ENCODE measurements at regions not wholly inside any gene's neighbourhood (a gene's known extent, or its start where the extent isn't known, plus 50 kb on each side); places are given as distances from the start of the nearest gene placed in this dataset.
"Not testable (repeated sequence)": the region's sequence is repeated elsewhere in the genome, so short reads cannot be mapped to it uniquely, and the experiment has no call there.

DNA sequence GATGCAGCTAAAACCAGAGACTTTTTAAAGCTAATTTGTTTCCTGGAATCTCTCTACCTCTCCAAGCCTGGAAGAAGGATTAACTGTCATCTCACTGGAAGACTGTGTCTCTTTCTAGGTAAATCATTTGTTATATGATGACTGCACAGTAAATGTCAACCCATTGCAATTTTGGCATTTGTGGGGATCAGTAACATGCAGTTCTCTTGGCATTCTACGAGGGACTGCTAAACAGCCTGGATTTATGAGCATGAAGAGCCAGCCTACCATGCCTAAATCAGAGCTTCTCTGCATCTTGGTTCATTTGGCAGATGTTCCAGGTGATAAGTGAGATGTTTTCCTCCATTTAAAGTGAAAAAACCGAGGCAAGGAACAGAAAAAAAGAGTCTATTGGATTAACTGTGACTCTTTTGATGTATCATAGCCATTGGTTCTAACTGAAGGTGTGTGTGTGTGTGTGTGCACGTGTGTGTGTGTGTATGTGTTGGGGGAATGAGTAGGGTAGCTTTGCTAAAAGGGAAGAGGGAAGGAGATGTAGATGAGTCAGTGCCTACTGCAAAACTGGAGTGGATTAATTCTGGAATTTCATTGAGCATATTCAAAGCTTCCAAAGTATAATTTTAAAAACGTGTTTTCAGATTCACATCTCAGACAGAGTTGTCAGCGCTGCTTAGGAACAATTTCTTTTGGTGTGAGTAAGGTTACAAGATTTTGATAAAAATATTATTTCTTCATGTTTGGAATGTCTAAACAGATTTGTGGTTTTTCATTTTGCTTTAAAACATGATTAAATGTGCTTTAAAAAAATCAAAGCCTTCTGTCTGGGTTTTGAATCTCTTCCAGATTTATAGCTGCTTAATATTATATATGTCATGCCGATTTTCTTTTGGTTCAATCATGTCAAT, 123.2 kb upstream of the LNX1 start:
- DNase-seq (ENCODE audit: low read depth): no peak

GRCh38 chr4:53713767-53714166, 122.5 kb upstream of the LNX1 start:
- no peak for DNase-seq (ENCODE audit: low read depth)

GRCh38 chr4:53713296-53713695, 122.0 kb upstream of the LNX1 start:
- no peak for DNase-seq (ENCODE audit: low read depth)

GRCh38 chr4:53712408-53713020, 121.2 kb upstream of the LNX1 start:
- no peak for DNase-seq (ENCODE audit: low read depth)

DNA sequence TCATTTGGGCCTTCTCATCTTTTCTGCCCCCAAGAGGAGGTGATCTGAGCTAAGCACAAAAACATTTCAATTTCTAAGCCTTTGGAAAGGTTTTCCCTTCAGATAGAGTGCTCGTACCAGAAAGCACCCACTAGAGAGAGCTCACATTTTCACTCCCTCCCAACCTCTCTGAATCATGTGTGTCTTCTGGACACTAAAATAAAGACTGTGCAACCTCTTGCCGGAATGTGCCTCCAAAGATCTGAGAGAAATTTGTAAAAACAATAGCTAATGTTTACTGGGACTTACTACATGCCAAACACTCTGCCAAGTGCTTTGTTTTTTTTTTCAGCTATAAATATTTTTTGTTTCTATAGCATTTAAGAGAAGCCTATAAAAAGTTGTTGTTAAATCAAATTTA, 120.6 kb upstream of the LNX1 start:
- DNase-seq (ENCODE audit: low read depth): no peak

DNA sequence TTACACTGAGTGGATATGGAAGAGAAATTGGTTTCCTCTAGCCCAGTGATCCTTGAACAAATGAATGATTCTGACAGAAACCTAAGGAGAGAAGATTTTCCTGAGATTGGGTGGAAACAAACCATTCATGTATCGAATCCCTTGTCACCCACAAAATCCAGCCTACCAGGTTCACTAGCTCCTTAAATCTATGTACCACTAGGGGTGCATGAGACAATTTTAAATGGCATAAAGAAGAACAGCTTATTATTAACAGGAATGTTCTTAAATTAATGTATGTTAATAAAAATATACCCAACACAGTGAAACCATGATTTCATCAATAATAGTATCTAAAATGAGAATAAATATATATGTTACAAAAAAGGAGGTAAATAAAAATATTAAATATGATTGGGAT, 118.4 kb upstream of the LNX1 start:
- DNase-seq (ENCODE audit: low read depth): no peak

DNA sequence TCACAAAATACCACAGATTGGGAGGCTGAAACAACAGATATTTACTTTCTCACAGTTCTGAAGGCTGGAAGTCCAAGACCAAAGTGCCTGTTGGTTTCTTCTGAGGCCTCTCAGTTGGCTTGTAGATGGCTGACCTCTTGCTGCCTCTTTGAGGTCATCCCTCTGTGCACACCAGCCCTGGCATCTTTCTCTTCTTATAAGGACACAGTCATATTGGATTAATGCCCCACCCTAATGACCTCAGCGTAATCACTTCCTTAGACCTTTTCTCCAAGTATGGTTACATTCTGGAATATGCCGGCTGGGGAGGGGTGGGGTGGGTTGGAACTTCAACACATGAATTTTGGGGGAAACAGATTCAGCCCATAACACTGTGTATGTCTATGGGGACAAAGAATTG, 116.2 kb upstream of the LNX1 start:
- DNase-seq (ENCODE audit: low read depth): no peak

DNA sequence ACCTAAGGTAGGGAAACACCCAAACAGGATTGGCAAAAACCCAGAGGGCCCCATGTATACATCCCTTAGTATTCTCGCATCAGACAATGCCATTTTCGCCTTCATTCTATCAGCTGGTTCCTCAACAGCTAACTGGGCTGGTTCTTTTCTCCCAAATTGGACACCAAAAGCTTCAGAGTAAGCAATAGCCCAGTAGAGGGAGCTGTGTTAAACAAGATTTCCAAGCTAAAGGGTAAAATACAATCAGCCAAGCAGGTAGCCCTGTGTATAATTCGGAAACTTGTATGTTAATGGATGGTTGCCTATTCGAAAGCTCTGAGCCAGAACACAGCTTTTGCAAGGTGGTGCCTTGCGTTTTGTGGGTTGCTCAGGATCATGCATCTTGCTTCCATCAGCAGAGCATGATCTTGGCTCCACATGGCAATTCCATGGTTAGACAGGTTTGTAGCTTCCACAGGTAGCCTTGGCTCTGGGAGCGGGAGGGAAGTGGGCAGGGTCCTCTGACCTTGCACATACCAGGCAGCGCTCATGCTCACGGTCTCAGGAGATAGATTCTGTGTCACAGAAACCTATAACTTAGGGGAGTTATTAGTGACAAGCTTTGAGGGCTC, 115.2 kb upstream of the LNX1 start:
- DNase-seq (ENCODE audit: low read depth): no peak

GRCh38 chr4:53705972-53706371, 114.7 kb upstream of the LNX1 start:
- DNase-seq (ENCODE audit: low read depth): no peak

GRCh38 chr4:53705151-53705764, 114.0 kb upstream of the LNX1 start:
- no peak for DNase-seq (ENCODE audit: low read depth)

GRCh38 chr4:53704329-53704728, 113.0 kb upstream of the LNX1 start:
- no peak for DNase-seq (ENCODE audit: low read depth)

DNA sequence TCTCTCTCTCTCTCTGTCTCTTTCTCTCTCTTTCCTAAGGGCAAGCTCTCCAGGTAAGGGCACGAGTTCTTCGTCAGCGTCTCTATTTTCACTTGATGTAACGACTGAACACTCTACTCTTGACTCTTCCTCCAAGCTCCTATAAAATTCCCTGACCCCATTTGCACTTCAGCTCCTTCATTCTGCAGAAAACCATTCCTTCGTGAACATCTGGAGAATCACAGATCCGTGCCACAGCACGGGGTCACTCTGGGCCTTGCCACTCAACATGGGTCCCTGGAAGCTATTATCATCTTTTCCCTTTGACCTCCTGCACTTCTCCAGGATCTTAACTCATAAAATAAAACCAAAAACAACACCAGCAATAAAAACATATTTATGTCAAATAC, 112.0 kb upstream of the LNX1 start:
- no peak for DNase-seq (ENCODE audit: low read depth)

- DNase-seq (ENCODE audit: low read depth): no peak
These were observed 111.3 kb upstream of the LNX1 start for GRCh38 chr4:53702334-53703266.

- DNase-seq (ENCODE audit: low read depth): not testable (repeated sequence)
These were observed 110.0 kb upstream of the LNX1 start for GRCh38 chr4:53701260-53701659.

- not testable (repeated sequence) for DNase-seq (ENCODE audit: low read depth)
These were observed 108.0 kb upstream of the LNX1 start for GRCh38 chr4:53699310-53699709.

- DNase-seq (ENCODE audit: low read depth): no peak
These were observed 105.9 kb upstream of the LNX1 start for GRCh38 chr4:53697016-53697685.

GRCh38 chr4:53695540-53696463, 104.5 kb upstream of the LNX1 start:
- no peak for DNase-seq (ENCODE audit: low read depth)

- no peak for DNase-seq (ENCODE audit: low read depth)
These were observed 103.4 kb upstream of the LNX1 start for GRCh38 chr4:53694666-53695065.

DNA sequence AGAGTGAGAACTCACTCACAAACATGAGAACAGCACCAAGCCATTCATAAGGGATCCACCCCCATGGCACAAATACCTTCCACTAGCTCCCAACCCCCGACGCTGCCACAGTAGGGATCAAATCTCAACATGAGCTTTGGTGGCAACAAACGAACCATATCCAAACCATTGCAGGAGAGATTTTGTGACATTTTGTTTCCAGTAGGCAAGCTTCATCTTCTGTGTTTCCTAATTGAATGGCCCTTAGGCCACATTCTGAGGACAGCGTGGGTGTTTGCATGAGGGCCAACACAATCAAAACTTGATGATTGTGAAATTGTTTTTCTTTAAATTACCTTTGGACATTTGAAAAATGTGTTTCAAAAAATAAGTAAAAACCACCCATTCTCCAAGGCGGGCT, 102.6 kb upstream of the LNX1 start:
- no peak for DNase-seq (ENCODE audit: low read depth)

DNA sequence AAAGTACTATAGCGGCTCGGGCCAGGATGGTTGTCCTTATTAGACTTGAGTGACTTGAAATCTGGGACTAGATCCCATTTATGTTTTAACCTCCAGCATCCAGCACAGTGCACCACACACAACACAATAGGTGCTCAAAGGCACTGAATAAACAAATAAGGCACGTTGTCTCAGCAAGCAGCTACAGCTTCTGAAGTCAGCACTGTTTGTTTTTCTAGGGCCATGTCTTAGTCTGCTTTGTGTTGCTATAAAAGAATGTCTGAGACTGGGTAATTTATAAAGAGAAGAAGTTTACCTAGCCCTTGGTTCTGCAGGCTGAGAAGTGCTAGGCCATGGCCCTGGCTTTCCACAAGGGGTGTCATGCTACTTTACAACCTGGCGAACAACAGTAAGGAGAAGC, 102.1 kb upstream of the LNX1 start:
- DNase-seq (ENCODE audit: low read depth): no peak

All from stimulated activated CD4-positive, alpha-beta T cell treated with anti-CD3 and anti-CD28 coated beads, Interleukin-2, amount 100 ng/mL, for 4 hours (primary cell).